Esophagus squamous epithelium (tissue), 4 donors: ENCODE measurements at regions not wholly inside any gene's neighbourhood (a gene's known extent, or its start where the extent isn't known, plus 50 kb on each side); places are given as distances from the start of the nearest gene placed in this dataset.

Experiments
- CTCF ChIP-seq, 6 experiments: fragments of 450-650 bp in 4 of 6; fragments of 200-600 bp in 2 of 6; sonication (generic) in 2 of 6; IDR thresholded peaks; one replicate each; pipeline ENCODE4 v1.5.1; 2016 to 2019; ENCODE audit warnings: antibody characterized with exemption in 6 of 6, mild to moderate bottlenecking in 4 of 6, moderate library complexity in 4 of 6
- POLR2A ChIP-seq, 4 donors: fragments of 450-650 bp; IDR thresholded peaks; one replicate each; pipeline ENCODE4 v1.6.1; 2017; ENCODE audit warnings: antibody characterized with exemption in 4 of 4, mild to moderate bottlenecking in 4 of 4, moderate library complexity in 3 of 4

DNA sequence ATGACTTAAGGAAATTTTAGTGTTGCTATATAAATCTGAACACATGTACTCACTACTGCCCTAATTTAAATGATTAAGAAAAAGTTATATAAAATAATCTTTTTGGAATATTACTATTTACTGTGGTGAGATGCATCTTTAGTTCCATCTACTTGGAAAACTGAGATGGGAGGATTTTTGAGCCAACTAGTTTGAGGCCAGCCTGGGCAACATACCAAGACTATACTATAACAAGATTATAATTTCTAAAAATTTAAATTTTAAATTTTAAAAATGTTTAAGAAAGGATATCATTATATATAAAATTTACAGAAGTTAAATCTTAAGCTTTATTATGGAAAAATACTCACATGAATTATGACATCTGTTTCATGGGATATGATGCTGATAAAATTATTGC, 530.8 kb upstream of the IGFBP3 start:
- TF ChIP-seq CTCF (IDR thresholded peaks at IDR 0.05) (no peak), POLR2A (IDR thresholded peaks at IDR 0.05) (no peak)
